SIG-M5 (cell line): ENCODE measurements at regions not wholly inside any gene's neighbourhood (a gene's known extent, or its start where the extent isn't known, plus 50 kb on each side); places are given as distances from the start of the nearest gene placed in this dataset.

ENCODE experiments used
- DNase-seq: peaks from one replicate; lab custom pipeline; 2025; lab: John Stamatoyannopoulos, UW

GRCh38 chr12:44961887-44962286, 85.8 kb upstream of the NELL2 start:
- DNase-seq, result no peak

- no peak for DNase-seq
Measured at GRCh38 chr12:44960856-44961255, 84.7 kb upstream of the NELL2 start.

GRCh38 chr12:44960423-44960822, 84.3 kb upstream of the NELL2 start:
- no peak for DNase-seq

- no peak for DNase-seq
Measured at GRCh38 chr12:44947163-44947562, 71.0 kb upstream of the NELL2 start.

- DNase-seq, result no peak
Measured at GRCh38 chr12:44942714-44943113, 66.6 kb upstream of the NELL2 start.

- peak; percentile 32 for DNase-seq
Measured at GRCh38 chr12:44930972-44931600, 55.0 kb upstream of the NELL2 start.

- no peak for DNase-seq
Measured at GRCh38 chr12:44929236-44929885, 53.2 kb upstream of the NELL2 start.
